CD4-positive, CD25-positive, alpha-beta regulatory T cell (primary cell): ENCODE measurements at regions not wholly inside any gene's neighbourhood (a gene's known extent, or its start where the extent isn't known, plus 50 kb on each side); places are given as distances from the start of the nearest gene placed in this dataset.

ENCODE experiments used
- ATAC-seq, 2 donors: fragments of 150-1000 bp; cut with Tn5 transposase; one replicate each; pipeline ENCODE4 v1.10.0; 2021; ENCODE audit warnings: low read depth in 2 of 2, moderate number of reproducible peaks in 2 of 2, moderate library complexity in 1 of 2
- DNase-seq, 3 donors: peaks; one replicate each; pipeline versions ENCODE4 v3.0.0 to v3.0.0-alpha.2; 2012 to 2022; ENCODE audit warnings: mixed read lengths in 1 of 3
- H3K27ac ChIP-seq: one replicate; pipeline ENCODE4 v1.7.0; 2013; ENCODE audit warnings: mild to moderate bottlenecking, low read length; ENCODE audit not compliant: insufficient read depth, poor library complexity, severe bottlenecking
- H3K27me3 ChIP-seq: one replicate; pipeline ENCODE4 v1.7.0; 2013; ENCODE audit warnings: low read length; ENCODE audit not compliant: control insufficient read depth, insufficient read depth
- H3K36me3 ChIP-seq: one replicate; pipeline ENCODE4 v1.7.0; 2013; ENCODE audit warnings: mild to moderate bottlenecking, low read length, moderate library complexity; ENCODE audit not compliant: control insufficient read depth, insufficient read depth
- H3K4me1 ChIP-seq: 2 replicates; pipeline ENCODE4 v1.7.0; 2013; ENCODE audit warnings: mild to moderate bottlenecking, low read length; ENCODE audit not compliant: insufficient read depth, control insufficient read depth, poor library complexity, severe bottlenecking
- H3K4me3 ChIP-seq: one replicate; pipeline ENCODE4 v1.7.0; 2013; ENCODE audit warnings: low read depth, mild to moderate bottlenecking, low read length, moderate library complexity
- H3K9me3 ChIP-seq, 2 experiments: 1 replicate in 1 of 2; 2 replicates in 1 of 2; pipeline ENCODE4 v1.7.0; 2013; ENCODE audit warnings: low read length in 2 of 2, mild to moderate bottlenecking in 1 of 2, moderate library complexity in 1 of 2; ENCODE audit not compliant: control insufficient read depth in 2 of 2
- H3K27ac Mint-ChIP-seq, 3 donors: one replicate each; pipeline ENCODE4 v1.8.0; 2020 to 2022; ENCODE audit warnings: mild to moderate bottlenecking in 3 of 3, mixed read lengths in 3 of 3, moderate library complexity in 2 of 3
- H3K27me3 Mint-ChIP-seq: one replicate; pipeline ENCODE4 v1.8.0; 2022; ENCODE audit warnings: mild to moderate bottlenecking, mixed read lengths
- H3K36me3 Mint-ChIP-seq: one replicate; pipeline ENCODE4 v1.8.0; 2020; ENCODE audit warnings: mixed read lengths
- H3K4me1 Mint-ChIP-seq, 4 donors: one replicate each; pipeline ENCODE4 v1.8.0; 2020 to 2022; ENCODE audit warnings: mixed read lengths in 4 of 4, mild to moderate bottlenecking in 1 of 4
- H3K4me3 Mint-ChIP-seq, 4 donors: one replicate each; pipeline ENCODE4 v1.8.0; 2020 to 2022; ENCODE audit warnings: mild to moderate bottlenecking in 4 of 4, mixed read lengths in 4 of 4, moderate library complexity in 3 of 4
- H3K9me3 Mint-ChIP-seq, 7 donors: one replicate each; pipeline ENCODE4 v1.8.0; 2020 to 2022; ENCODE audit warnings: mixed read lengths in 7 of 7, mild to moderate bottlenecking in 3 of 7, moderate library complexity in 2 of 7

DNA sequence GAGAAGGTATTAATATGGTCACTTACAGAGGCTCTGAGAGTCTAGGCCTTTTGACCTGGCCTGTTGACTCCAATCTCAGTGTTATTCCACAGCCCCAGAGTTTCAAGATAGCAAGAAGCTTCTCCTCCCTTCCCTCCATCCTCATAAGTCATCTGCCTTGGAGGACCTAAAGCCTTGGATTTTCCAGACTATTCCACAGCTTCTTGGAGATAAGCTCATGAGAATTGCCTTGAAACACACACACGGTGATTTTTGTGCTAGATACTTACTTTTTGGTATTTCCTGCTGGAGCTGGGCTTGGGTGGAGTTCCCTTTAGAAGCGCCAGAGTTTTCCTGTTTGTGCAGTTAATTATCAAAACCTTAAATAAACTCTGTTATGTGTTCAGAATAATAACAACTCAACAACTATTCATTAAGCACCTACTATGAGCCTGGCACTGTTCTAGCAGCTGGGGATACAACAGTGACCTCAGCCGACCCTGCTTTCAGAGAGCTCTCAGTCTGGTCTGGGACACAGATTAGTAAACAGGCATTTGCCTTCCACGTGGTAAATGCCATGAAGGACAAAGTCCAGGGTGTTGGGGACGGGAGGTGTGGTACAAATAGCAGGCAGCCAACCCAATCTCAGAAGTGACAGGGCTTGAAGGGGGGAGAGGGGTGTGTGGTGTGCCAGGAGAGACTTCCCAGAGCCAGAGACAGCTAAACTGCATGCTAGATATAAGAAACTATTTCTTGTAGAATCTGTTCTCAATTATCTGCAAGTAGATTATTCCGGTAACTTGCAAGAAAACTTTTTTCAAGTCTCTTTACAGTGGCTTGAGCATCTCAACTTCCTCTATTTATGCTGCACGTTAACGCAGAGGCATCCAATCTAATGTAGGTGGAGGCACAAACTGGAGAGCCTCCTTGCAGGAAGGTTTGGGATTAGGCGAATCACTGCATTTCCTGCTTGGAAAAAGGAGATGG, 55.9 kb upstream of the KLF9 start:
- H3K4me3 ChIP-seq = peak overlapping the region; percentile 35
- no peaks in the 10 kb centered on the region for H3K36me3 Mint-ChIP-seq
- no peaks in the 10 kb centered on the region for H3K27me3 ChIP-seq
- DNase-seq (peak in 1 of 3 donors; percentile 11), ATAC-seq (no peak)
- H3K36me3 ChIP-seq = no peaks in the 10 kb centered on the region
- no peaks in the 10 kb centered on the region for H3K9me3 Mint-ChIP-seq
- H3K9me3 ChIP-seq = no peaks in the 10 kb centered on the region
- peak overlapping the region in 2 of 3 donors; percentile 52 to 64 for H3K27ac Mint-ChIP-seq
- no peak overlapping the region for H3K27ac ChIP-seq
- peak overlapping the region in 2 of 4 donors; percentile 7 to 48 for H3K4me3 Mint-ChIP-seq
- H3K27me3 Mint-ChIP-seq = peaks cover 8% of the 10 kb centered on the region
- peaks cover 11% of the 10 kb centered on the region for H3K4me1 ChIP-seq
- peaks cover 16 to 38% (median 17%) of the 10 kb centered on the region in 4 donors for H3K4me1 Mint-ChIP-seq

DNA sequence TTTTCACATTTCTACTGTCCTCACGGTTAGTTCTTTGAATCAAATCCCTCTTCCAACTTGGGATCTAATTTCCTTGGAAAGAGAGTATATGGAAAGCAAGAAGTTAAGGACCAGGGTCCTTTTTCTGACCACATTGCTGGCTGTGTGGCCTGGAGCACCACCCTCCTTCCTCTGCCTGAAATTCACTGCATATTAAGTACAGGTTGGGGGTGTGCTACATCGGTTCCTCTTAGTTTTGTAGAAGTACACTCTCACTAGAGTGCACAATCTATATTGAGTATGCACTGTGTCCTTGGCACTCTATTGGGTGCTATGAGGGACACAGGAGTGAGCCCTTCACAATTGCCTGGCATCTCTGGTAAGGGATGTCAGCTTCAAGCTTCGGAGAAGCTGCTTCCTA, 53.8 kb upstream of the KLF9 start:
- Mint-ChIP-seq H3K4me3 (no peak overlapping the region), H3K36me3 (no peaks in the 10 kb centered on the region), H3K27me3 (no peaks in the 10 kb centered on the region), H3K4me1 (peaks cover 16 to 38% (median 17%) of the 10 kb centered on the region in 4 donors), H3K27ac (peak overlapping the region in 2 of 3 donors; percentile 10 to 47), H3K9me3 (no peaks in the 10 kb centered on the region)
- no peaks in the 10 kb centered on the region for H3K36me3 ChIP-seq
- no peak for DNase-seq
- H3K27ac ChIP-seq = no peak overlapping the region
- H3K4me3 ChIP-seq = no peak overlapping the region
- peaks cover 11% of the 10 kb centered on the region for H3K4me1 ChIP-seq
- ATAC-seq = no peak
- no peaks in the 10 kb centered on the region for H3K27me3 ChIP-seq
- no peaks in the 10 kb centered on the region for H3K9me3 ChIP-seq

DNA sequence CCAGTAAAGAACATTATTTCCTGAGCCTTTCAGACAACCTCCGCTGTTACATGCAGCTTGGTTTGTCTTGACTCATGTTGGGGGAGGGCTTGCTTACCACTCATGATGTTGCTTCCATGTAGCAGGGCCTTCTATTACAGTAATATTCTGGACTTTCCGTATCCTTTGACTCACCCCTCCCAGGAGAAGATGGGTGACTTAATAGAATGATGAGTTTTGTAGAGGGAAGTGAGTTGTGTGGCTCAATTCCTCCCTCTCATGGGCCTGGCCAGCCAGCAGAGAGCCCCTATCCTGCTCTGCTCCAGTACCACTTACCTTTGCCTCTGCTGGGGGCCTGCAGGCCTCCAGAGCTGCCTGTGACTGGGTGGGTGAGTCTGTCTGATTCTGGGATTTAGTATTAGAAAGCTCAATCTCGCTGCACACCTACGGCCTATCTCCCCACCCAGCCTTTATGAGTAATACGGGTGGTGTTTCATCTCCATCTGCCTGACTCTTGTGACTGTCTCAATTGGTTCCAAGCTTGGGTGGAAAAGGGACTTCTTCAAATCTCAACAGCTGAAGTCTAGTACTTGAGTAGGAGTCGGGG, 52.6 kb upstream of the KLF9 start:
- no peaks in the 10 kb centered on the region for H3K9me3 Mint-ChIP-seq
- Histone ChIP-seq H3K36me3 (no peaks in the 10 kb centered on the region), H3K4me3 (no peak overlapping the region), H3K27ac (no peak overlapping the region), H3K4me1 (peaks cover 11% of the 10 kb centered on the region), H3K9me3 (no peaks in the 10 kb centered on the region), H3K27me3 (no peaks in the 10 kb centered on the region)
- peak overlapping the region in 1 of 3 donors; percentile 83 for H3K27ac Mint-ChIP-seq
- H3K36me3 Mint-ChIP-seq = no peaks in the 10 kb centered on the region
- ATAC-seq = peak in 1 of 2 donors; percentile 20
- H3K4me3 Mint-ChIP-seq = peak overlapping the region in 1 of 4 donors; percentile 1
- peaks cover 16 to 35% (median 18%) of the 10 kb centered on the region in 4 donors for H3K4me1 Mint-ChIP-seq
- H3K27me3 Mint-ChIP-seq = no peaks in the 10 kb centered on the region
- no peak for DNase-seq

DNA sequence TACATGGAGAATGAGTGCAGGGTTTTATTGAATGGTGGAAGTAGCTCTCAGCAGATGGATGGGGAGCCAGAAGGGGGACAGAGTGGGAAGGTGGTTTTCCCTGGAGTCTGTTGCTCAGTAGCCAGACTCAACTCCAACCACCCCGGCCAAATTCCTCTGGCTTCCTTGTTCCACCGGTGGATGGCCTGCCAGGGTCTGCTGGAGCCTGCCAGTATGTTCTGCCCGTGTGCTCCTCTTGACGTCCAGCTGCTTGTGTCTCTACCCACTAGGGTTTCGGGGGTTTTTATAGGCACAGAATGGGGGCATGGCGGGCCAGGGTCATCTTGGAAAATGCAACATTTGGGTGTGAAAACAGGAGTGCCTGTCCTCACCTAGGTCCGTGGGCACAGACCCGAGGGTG, 51.4 kb upstream of the KLF9 start:
- H3K27ac ChIP-seq = no peak overlapping the region
- no peaks in the 10 kb centered on the region for H3K36me3 ChIP-seq
- H3K4me1 Mint-ChIP-seq = peaks cover 13 to 26% (median 15%) of the 10 kb centered on the region in 4 donors
- H3K9me3 Mint-ChIP-seq = no peaks in the 10 kb centered on the region
- no peak overlapping the region for H3K4me3 ChIP-seq
- no peaks in the 10 kb centered on the region for H3K27me3 Mint-ChIP-seq
- H3K27me3 ChIP-seq = no peaks in the 10 kb centered on the region
- H3K9me3 ChIP-seq = no peaks in the 10 kb centered on the region
- DNase-seq (no peak), ATAC-seq (no peak)
- H3K36me3 Mint-ChIP-seq = no peaks in the 10 kb centered on the region
- no peak overlapping the region for H3K4me3 Mint-ChIP-seq
- H3K27ac Mint-ChIP-seq = no peak overlapping the region
- H3K4me1 ChIP-seq = peaks cover 11% of the 10 kb centered on the region

DNA sequence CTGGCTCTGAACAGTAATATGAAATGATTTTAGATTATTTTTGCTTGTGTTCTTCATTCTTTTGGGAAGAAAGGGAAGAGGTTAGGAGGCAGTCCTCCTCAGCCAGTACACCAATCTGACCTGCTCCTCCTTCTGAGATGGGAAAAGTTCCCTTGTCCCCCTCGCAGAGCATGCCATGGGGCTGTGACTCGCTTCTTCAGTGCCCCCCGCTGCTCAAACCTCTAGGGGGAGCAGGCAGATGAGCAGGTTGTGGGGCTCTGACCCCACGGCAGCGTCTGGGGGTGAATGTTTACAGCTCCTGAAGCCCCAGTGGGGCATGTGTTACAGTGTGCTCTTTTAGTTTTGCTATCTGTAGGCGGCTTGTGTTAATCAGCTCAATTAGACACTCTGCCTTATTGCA, 50.9 kb upstream of the KLF9 start:
- Mint-ChIP-seq H3K9me3 (no peaks in the 10 kb centered on the region), H3K27me3 (no peaks in the 10 kb centered on the region)
- ATAC-seq = no peak

More for the DNA sequence above, 50.9 kb upstream of the KLF9 start:
- Histone ChIP-seq H3K4me1 (peaks cover 9% of the 10 kb centered on the region), H3K36me3 (no peaks in the 10 kb centered on the region), H3K9me3 (no peaks in the 10 kb centered on the region), H3K27me3 (no peaks in the 10 kb centered on the region), H3K27ac (no peak overlapping the region), H3K4me3 (no peak overlapping the region)
- Mint-ChIP-seq H3K27ac (no peak overlapping the region), H3K4me3 (no peak overlapping the region), H3K4me1 (peaks cover 8 to 21% (median 11%) of the 10 kb centered on the region in 4 donors), H3K36me3 (no peaks in the 10 kb centered on the region)
- no peak for DNase-seq
